ENCODE measurements at regions not wholly inside any gene's neighbourhood (a gene's known extent, or its start where the extent isn't known, plus 50 kb on each side); places are given as distances from the start of the nearest gene placed in this dataset.

GRCh38 chr5:24916863-24917262, 272.1 kb upstream of the CDH10 start:
- no peak for ATAC-seq
- no peak for TF ChIP-seq ZNF8 (CRISPR knock-in tag; IDR thresholded peaks at IDR 0.05)

- ATAC-seq, result no peak
Measured at GRCh38 chr5:24909210-24909609, 264.4 kb upstream of the CDH10 start.

GRCh38 chr5:24906689-24907088, 261.9 kb upstream of the CDH10 start:
- no peak for TF ChIP-seq TSHZ2 (CRISPR knock-in tag; IDR thresholded peaks at IDR 0.05)
- TF ChIP-seq ESRRG (CRISPR knock-in tag; IDR thresholded peaks at IDR 0.05), result no peak
- TF ChIP-seq RARB (CRISPR knock-in tag; IDR thresholded peaks at IDR 0.05), result no peak
- TF ChIP-seq CSDC2 (CRISPR knock-in tag; IDR thresholded peaks at IDR 0.05), result no peak
- TF ChIP-seq ZNF565 (CRISPR knock-in tag; conservative IDR thresholded peaks at IDR 0.05; ENCODE audit: low read depth), result no peak
- TF ChIP-seq PPARA (CRISPR knock-in tag; IDR thresholded peaks at IDR 0.05; ENCODE audit: borderline replicate concordance), result no peak
- no peak for TF ChIP-seq ZNF8 (CRISPR knock-in tag; IDR thresholded peaks at IDR 0.05)
- TF ChIP-seq POU6F1 (CRISPR knock-in tag; IDR thresholded peaks at IDR 0.05; ENCODE audit: borderline replicate concordance, low read depth), result no peak
- no peak for TF ChIP-seq ZFP3 (CRISPR knock-in tag; IDR thresholded peaks at IDR 0.05)
- no peak for TF ChIP-seq CREB5 (CRISPR knock-in tag; IDR thresholded peaks at IDR 0.05; ENCODE audit: low read depth)
- no peak for TF ChIP-seq ZNF70 (CRISPR knock-in tag; IDR thresholded peaks at IDR 0.05)
- TF ChIP-seq BACH2 (CRISPR knock-in tag; IDR thresholded peaks at IDR 0.05; ENCODE audit: borderline replicate concordance), result no peak
- no peak for TF ChIP-seq CSRNP3 (CRISPR knock-in tag; IDR thresholded peaks at IDR 0.05)
- no peak for ATAC-seq

More at GRCh38 chr5:24909210-24909609, 264.4 kb upstream of the CDH10 start:
- TF ChIP-seq RARB (CRISPR knock-in tag; IDR thresholded peaks at IDR 0.05) (no peak), CSDC2 (CRISPR knock-in tag; IDR thresholded peaks at IDR 0.05) (no peak), POU6F1 (CRISPR knock-in tag; IDR thresholded peaks at IDR 0.05; ENCODE audit: borderline replicate concordance, low read depth) (no peak), CREB5 (CRISPR knock-in tag; IDR thresholded peaks at IDR 0.05; ENCODE audit: low read depth) (no peak), ZNF565 (CRISPR knock-in tag; conservative IDR thresholded peaks at IDR 0.05; ENCODE audit: low read depth) (no peak), PPARA (CRISPR knock-in tag; IDR thresholded peaks at IDR 0.05; ENCODE audit: borderline replicate concordance) (no peak), TSHZ2 (CRISPR knock-in tag; IDR thresholded peaks at IDR 0.05) (no peak), GLIS3 (CRISPR knock-in tag; IDR thresholded peaks at IDR 0.05) (no peak), BACH2 (CRISPR knock-in tag; IDR thresholded peaks at IDR 0.05; ENCODE audit: borderline replicate concordance) (no peak)

Measured in SK-N-SH treated with all-trans-retinoic acid at 6 μM for 48 hours (cell line).